22Rv1 (cell line): ENCODE measurements at regions not wholly inside any gene's neighbourhood (a gene's known extent, or its start where the extent isn't known, plus 50 kb on each side); places are given as distances from the start of the nearest gene placed in this dataset.

ENCODE experiments used
- H3K27ac ChIP-seq: fragments of 450-650 bp; 2 replicates; pipeline ENCODE4 v1.5.1; 2017
- CTCF ChIP-seq: fragments of 450-650 bp; IDR thresholded peaks from 2 replicates; pipeline ENCODE4 v1.5.1; 2017; ENCODE audit warnings: mild to moderate bottlenecking
- ZFX ChIP-seq: fragments of 450-650 bp; IDR thresholded peaks from 2 replicates; pipeline ENCODE4 v1.6.1; 2017; ENCODE audit warnings: antibody characterized with exemption, borderline replicate concordance

GRCh38 chr13:30023196-30023895, 172.9 kb upstream of the UBL3 start:
- TF ChIP-seq CTCF = no peak
- TF ChIP-seq ZFX = no peak
- no peak overlapping the region for H3K27ac ChIP-seq

GRCh38 chr13:30022796-30023195, 172.4 kb upstream of the UBL3 start:
- no peak for TF ChIP-seq CTCF
- TF ChIP-seq ZFX = no peak

GRCh38 chr13:30022256-30022655, 171.8 kb upstream of the UBL3 start:
- H3K27ac ChIP-seq = no peak overlapping the region
- TF ChIP-seq CTCF = no peak
- TF ChIP-seq ZFX = no peak

More at GRCh38 chr13:30022796-30023195, 172.4 kb upstream of the UBL3 start:
- no peak overlapping the region for H3K27ac ChIP-seq

GRCh38 chr13:30021611-30022010, 171.2 kb upstream of the UBL3 start:
- H3K27ac ChIP-seq = no peak overlapping the region
- TF ChIP-seq CTCF (no peak), ZFX (no peak)

GRCh38 chr13:30020726-30021312, 170.4 kb upstream of the UBL3 start:
- no peak overlapping the region for H3K27ac ChIP-seq
- TF ChIP-seq CTCF (no peak), ZFX (no peak)

- no peak for TF ChIP-seq ZFX
- TF ChIP-seq CTCF = no peak
- no peak overlapping the region for H3K27ac ChIP-seq
These were observed 169.5 kb upstream of the UBL3 start for GRCh38 chr13:30019648-30020626.
